ENCODE measurements at regions not wholly inside any gene's neighbourhood (a gene's known extent, or its start where the extent isn't known, plus 50 kb on each side); places are given as distances from the start of the nearest gene placed in this dataset.

DNA sequence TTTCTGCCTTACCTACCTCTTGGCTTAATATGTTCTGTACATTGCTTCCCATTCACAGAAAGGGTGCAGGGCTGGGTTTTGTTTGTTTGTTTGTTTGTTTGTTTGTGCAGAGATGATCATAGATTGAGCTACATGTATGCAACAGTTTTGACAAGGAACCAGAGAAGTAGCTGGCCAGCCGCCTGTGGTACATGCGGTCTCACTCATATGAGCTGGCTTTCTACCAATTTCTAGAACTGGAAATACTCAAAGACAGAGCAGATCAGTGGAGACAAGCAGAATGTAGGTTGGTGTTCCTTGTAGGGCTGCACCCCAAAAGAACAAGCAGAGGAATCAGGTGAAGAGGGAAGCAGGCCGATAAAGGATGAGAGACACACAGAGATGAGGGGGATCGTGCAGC, 502.7 kb downstream of the SOX2 start:
- no peak for DNase-seq (ENCODE audit: low read depth)

- DNase-seq (ENCODE audit: low read depth): no peak
Observed at GRCh38 chr3:182215881-182216280, 504.2 kb downstream of the SOX2 start.

DNA sequence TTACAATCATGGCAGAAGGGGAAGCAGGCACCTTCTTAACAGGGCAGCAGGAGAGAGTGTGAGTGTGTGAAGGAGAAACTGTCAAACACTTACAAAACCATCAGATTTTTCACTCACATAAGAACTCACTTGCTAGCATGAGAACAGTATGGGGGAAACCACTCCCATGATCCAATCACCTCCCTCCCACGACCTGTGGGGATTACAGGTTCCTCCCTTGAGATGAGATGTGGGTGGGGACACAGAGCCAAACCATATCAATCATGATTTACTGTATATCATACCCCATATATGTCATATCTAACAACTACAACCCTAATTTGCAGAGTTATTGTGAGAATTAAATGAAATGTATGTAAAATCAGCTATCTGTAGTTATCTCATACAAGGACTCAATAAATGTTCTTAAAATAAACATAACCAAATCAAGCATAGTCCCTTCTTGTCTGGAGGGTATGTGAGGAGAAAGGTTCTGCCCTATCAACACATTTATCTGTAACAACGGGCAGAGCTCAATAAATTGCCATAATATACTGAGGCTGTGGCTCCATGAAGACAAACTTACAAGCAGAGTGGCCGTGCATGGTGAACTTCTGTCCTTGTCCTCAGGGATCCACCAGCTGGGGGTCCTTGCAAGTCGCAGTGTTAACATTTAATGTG, 504.7 kb downstream of the SOX2 start:
- DNase-seq (ENCODE audit: low read depth): no peak

GRCh38 chr3:182220013-182220412, 508.3 kb downstream of the SOX2 start:
- DNase-seq (ENCODE audit: low read depth): no peak

DNA sequence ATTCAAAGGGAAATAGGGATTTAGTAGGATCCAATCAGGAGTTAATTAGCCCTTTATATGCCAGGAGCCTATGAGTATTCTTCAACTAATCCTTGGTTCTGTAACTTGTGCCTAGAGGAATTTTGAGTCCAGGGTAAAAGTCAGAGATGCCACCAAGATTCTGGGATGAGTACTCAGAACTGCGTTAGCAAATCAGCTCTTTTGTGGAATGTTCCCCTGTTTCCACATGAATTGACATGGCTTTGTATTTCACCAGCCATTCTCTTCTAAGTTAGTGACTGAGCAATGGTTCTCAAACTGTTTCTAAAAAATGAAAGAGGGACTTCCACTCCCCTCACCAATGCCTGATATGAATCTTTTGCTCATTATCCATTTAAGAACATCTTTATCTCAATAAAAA, 508.7 kb downstream of the SOX2 start:
- DNase-seq (ENCODE audit: low read depth): no peak

- no peak for DNase-seq (ENCODE audit: low read depth)
Observed at GRCh38 chr3:182226995-182227394, 515.3 kb downstream of the SOX2 start.

GRCh38 chr3:182233405-182233804, 521.7 kb downstream of the SOX2 start:
- no peak for DNase-seq (ENCODE audit: low read depth)

DNA sequence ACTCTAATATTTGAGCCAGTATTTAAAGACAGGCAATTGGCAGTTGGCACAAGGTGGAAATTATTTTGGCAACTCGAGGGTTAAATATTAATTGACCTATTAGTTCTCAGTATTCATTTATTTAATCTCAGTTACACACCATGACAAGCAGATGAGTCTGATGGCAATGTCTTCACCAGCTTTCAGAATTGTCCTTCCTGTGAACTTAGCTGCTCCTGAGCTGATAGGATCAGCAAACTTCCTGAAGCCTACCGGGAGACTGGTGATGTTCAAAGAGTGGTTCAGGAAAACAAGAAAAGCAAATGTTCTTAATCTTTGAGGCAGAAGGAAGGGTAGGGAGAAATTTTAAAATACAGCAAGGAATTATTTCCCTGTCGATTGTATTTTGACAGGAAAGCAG, 522.2 kb downstream of the SOX2 start:
- DNase-seq (ENCODE audit: low read depth): no peak

DNA sequence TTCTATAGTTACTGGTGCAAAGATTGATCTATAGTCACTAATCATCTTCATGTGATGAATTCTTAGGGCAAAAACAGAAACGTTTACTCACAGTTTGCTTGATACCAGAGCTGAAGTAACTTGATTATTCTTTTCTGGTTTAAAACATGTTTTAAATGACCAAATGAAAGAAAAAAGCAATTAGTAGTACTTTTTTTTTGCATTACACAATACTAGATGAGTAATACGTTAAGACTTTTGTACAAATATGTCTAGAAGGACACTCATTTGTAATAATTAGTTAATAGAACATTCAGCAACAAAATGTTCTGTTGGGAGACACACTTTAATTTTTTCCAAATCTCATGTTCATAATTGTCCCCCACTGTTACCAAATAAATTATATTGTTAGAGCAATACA, 523.2 kb downstream of the SOX2 start:
- DNase-seq (ENCODE audit: low read depth): no peak

- DNase-seq (ENCODE audit: low read depth): no peak
Observed at GRCh38 chr3:182235504-182235903, 523.8 kb downstream of the SOX2 start.

GRCh38 chr3:182238126-182238525, 526.4 kb downstream of the SOX2 start:
- no peak for DNase-seq (ENCODE audit: low read depth)

GRCh38 chr3:182239316-182239715, 527.6 kb downstream of the SOX2 start:
- DNase-seq (ENCODE audit: low read depth): no peak

- no peak for DNase-seq (ENCODE audit: low read depth)
Observed at GRCh38 chr3:182240474-182240873, 528.7 kb downstream of the SOX2 start.

GRCh38 chr3:182241196-182241765, 529.6 kb downstream of the SOX2 start:
- no peak for DNase-seq (ENCODE audit: low read depth)

DNA sequence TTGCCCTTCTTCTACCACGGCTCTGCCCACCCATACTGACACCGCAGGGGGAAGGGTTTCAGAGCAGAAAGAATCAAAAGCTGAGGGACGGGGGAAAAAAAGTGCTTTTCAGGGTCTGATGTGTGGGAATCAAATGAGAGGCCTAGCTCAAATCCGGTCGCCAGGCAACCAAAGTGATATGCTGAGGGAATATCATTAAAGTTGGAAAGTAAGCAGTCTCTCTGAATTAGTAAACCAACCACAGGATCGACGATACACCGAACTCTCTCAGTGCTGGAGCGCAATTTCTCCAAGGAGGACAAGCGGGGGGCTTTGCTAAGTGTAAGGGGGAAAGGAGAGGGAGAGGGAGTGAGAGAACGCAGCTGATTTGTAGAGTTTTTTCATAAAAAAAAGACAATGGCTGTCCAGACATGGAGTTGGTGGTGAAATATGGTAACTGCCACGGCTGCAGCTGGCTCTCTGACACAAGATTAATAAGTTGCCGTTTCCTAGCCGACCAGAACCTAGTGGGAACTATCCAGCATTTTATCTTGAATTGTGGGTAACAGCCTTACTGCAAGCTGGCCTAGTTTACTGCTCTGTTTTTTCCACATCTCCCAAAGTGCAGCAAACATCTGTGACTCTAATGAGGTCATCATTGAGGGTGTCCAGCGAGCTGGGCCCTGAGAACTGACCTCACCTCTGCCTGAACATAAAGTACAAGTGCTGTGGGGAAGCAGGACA, 530.2 kb downstream of the SOX2 start:
- DNase-seq (ENCODE audit: low read depth): no peak

DNA sequence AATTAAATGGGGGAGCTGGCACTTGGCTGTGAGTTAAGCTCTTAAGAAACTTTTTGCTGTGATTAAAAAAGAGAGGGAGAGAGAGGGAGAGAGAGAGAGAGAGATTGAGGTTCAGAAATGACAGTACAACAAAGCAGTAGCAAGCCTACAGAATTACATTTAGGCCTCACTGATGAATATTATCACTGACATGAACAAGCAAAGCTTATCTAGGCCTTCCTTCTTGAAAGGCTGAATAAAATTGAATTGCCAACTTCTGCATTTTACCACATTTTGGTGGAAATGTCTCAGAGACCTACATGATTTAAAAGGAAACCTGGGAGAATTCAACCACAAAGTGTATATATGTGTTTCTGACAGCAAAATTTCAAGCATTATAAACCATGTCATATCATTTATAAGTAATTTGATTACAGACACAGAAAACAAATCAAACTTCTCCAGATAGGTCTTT, 530.8 kb downstream of the SOX2 start:
- no peak for DNase-seq (ENCODE audit: low read depth)

GRCh38 chr3:182243625-182244024, 531.9 kb downstream of the SOX2 start:
- DNase-seq (ENCODE audit: low read depth): no peak

DNA sequence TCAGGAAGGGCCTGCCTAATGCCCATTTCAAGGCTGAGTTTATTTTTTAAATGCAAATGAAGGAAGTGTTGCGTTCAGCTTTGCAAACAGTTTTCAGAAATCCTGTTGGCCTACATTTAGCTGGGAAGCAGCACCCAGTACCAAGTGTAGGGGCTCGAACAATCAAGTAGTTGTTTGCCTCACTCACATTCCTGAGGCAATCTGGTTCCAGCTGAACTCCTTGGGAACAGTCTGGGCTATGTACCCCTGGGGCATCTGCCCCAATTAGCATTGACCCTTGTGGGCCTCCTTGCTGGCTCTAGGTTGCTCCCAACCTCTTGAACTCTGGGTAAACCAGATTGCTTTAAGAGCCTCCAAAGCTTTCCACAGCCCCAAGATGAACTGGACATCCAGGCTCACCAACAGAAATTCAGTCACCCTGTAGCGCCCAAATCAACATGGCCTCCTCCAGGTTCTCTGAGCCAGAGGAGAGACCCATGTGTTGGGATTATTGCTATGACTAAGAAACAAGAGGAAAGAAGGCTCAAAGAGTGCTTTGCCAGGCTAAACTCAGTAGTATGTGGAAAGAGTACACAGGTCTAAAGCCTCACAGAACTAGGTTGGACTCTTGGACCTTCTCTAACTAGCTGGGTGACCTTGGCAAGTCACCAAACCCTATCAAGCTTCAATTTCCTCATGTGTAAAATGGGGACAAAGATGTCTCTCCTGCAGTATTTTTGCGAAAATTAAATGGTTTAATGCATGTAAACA, 532.7 kb downstream of the SOX2 start:
- peak; percentile 12 for DNase-seq (ENCODE audit: low read depth)

GRCh38 chr3:182245059-182245458, 533.3 kb downstream of the SOX2 start:
- no peak for DNase-seq (ENCODE audit: low read depth)

- DNase-seq (ENCODE audit: low read depth): no peak
Observed at GRCh38 chr3:182246870-182247269, 535.1 kb downstream of the SOX2 start.

DNA sequence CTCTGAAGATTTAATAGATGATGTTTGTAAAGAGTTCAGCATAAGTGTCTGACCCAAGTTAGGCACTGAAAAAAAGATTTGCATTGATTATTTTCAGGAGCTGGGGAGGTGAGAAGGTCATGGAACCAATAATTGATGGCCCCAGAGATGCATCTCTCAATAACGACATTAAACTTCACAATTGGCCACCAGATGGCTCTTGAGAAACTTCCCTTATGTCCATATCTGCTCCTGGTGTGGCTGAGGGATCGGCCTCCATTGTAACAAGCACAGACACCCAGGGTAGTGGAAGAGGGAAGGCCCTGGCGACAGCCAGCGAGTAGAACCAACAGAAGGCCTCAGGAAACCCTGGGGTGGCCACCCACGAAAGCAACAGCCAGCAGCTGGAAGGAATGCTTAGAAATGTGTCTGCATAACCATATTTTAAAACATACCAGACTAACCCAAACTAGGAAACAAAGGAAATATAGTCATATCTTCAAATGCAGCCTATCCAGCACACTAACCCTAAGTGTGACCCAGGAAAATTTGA, 536.7 kb downstream of the SOX2 start:
- no peak for DNase-seq (ENCODE audit: low read depth)

- DNase-seq (ENCODE audit: low read depth): no peak
Observed at GRCh38 chr3:182252802-182253201, 540.5 kb upstream of the ATP11B start.
